MM.1S (cell line): ENCODE measurements at regions not wholly inside any gene's neighbourhood (a gene's known extent, or its start where the extent isn't known, plus 50 kb on each side); places are given as distances from the start of the nearest gene placed in this dataset.

Experiments
- DNase-seq: peaks from one replicate; pipeline ENCODE4 v3.0.0-alpha.2; 2015
- H2AFZ ChIP-seq: fragments of 300-600 bp; sonication (generic); 2 replicates; pipeline ENCODE4 v1.6.0; 2016; ENCODE audit warnings: antibody characterized with exemption, low read length
- H3F3A ChIP-seq: fragments of 300-600 bp; sonication (generic); 2 replicates; pipeline ENCODE4 v1.6.1; 2016; ENCODE audit warnings: mild to moderate bottlenecking, antibody characterized with exemption, low read length, moderate library complexity, mixed read lengths; ENCODE audit not compliant: insufficient read depth
- H3K27ac ChIP-seq: fragments of 300-600 bp; sonication (generic); 2 replicates; pipeline ENCODE4 v1.5.1; 2016; ENCODE audit warnings: mild to moderate bottlenecking, low read length
- H3K27me3 ChIP-seq: fragments of 300-600 bp; sonication (generic); replicated peaks from 2 replicates; pipeline ENCODE4 v1.6.0; 2016; ENCODE audit warnings: low read length; ENCODE audit not compliant: insufficient read depth
- H3K36me3 ChIP-seq: fragments of 300-600 bp; sonication (generic); replicated peaks from 2 replicates; pipeline ENCODE4 v1.6.1; 2016; ENCODE audit warnings: mild to moderate bottlenecking, low read length, mixed read lengths; ENCODE audit not compliant: insufficient read depth
- H3K4me1 ChIP-seq: fragments of 300-600 bp; sonication (generic); 2 replicates; pipeline ENCODE4 v1.6.1; 2016; ENCODE audit warnings: low read length, mixed read lengths
- H3K4me2 ChIP-seq: fragments of 300-600 bp; sonication (generic); 2 replicates; pipeline ENCODE4 v1.6.0; 2016; ENCODE audit warnings: low read depth, low read length
- H3K4me3 ChIP-seq: fragments of 300-600 bp; sonication (generic); 2 replicates; pipeline ENCODE4 v1.5.1; 2016; ENCODE audit warnings: low read length, mixed read lengths
- H3K79me2 ChIP-seq: fragments of 300-600 bp; sonication (generic); 2 replicates; pipeline ENCODE4 v1.6.1; 2016; ENCODE audit warnings: mixed run types, low read length, mixed read lengths
- H3K9ac ChIP-seq: fragments of 300-600 bp; sonication (generic); 2 replicates; pipeline ENCODE4 v1.6.1; 2016; ENCODE audit warnings: low read length, mixed read lengths
- H3K9me2 ChIP-seq: fragments of 300-600 bp; sonication (generic); replicated peaks from 2 replicates; pipeline ENCODE4 v1.6.1; 2016; ENCODE audit warnings: mild to moderate bottlenecking, low read length, mixed read lengths; ENCODE audit not compliant: insufficient read depth
- H3K9me3 ChIP-seq: fragments of 300-600 bp; sonication (generic); replicated peaks from 2 replicates; pipeline ENCODE4 v1.6.1; 2016; ENCODE audit warnings: mild to moderate bottlenecking, low read length, mixed read lengths; ENCODE audit not compliant: insufficient read depth
- H4K20me1 ChIP-seq: fragments of 300-600 bp; sonication (generic); 2 replicates; pipeline ENCODE4 v1.6.1; 2016; ENCODE audit warnings: mild to moderate bottlenecking, low read length, moderate library complexity, mixed read lengths; ENCODE audit not compliant: insufficient read depth
- EZH2 ChIP-seq: fragments of 300-600 bp; sonication (generic); optimal IDR thresholded peaks from 2 replicates; pipeline ENCODE3; 2017; ENCODE audit warnings: low read depth, mild to moderate bottlenecking, antibody characterized with exemption, low read length, mixed read lengths
- EZH2phosphoT487 ChIP-seq: fragments of 300-600 bp; sonication (generic); IDR thresholded peaks from 2 replicates; pipeline ENCODE4 v1.6.1; 2018; ENCODE audit warnings: antibody characterized with exemption, low read length
- TF ChIP-seq, protein P1 (sequence below): fragments of 300-600 bp; sonication (generic); IDR thresholded peaks from 2 replicates; pipeline ENCODE4 v1.5.1; 2016; ENCODE audit warnings: antibody characterized with exemption, low read length, mixed read lengths

- Histone ChIP-seq H3K9me2 (no peaks in the 10 kb centered on the region), H4K20me1 (no peaks in the 10 kb centered on the region), H3F3A (no peaks in the 10 kb centered on the region), H3K9ac (no peak overlapping the region), H3K4me3 (no peak overlapping the region), H3K4me2 (no peak overlapping the region), H3K79me2 (no peaks in the 10 kb centered on the region), H3K27me3 (no peaks in the 10 kb centered on the region), H3K4me1 (no peaks in the 10 kb centered on the region), H3K27ac (no peak overlapping the region), H3K9me3 (no peaks in the 10 kb centered on the region), H2AFZ (no peak overlapping the region), H3K36me3 (no peaks in the 10 kb centered on the region)
- no peak for DNase-seq
- TF ChIP-seq, protein P1, sequence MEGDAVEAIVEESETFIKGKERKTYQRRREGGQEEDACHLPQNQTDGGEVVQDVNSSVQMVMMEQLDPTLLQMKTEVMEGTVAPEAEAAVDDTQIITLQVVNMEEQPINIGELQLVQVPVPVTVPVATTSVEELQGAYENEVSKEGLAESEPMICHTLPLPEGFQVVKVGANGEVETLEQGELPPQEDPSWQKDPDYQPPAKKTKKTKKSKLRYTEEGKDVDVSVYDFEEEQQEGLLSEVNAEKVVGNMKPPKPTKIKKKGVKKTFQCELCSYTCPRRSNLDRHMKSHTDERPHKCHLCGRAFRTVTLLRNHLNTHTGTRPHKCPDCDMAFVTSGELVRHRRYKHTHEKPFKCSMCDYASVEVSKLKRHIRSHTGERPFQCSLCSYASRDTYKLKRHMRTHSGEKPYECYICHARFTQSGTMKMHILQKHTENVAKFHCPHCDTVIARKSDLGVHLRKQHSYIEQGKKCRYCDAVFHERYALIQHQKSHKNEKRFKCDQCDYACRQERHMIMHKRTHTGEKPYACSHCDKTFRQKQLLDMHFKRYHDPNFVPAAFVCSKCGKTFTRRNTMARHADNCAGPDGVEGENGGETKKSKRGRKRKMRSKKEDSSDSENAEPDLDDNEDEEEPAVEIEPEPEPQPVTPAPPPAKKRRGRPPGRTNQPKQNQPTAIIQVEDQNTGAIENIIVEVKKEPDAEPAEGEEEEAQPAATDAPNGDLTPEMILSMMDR, result no peak
- no peak for TF ChIP-seq EZH2
- TF ChIP-seq EZH2phosphoT487, result no peak
Measured at GRCh38 chr6:142684371-142684770, 260.6 kb downstream of the HIVEP2 start.

DNA sequence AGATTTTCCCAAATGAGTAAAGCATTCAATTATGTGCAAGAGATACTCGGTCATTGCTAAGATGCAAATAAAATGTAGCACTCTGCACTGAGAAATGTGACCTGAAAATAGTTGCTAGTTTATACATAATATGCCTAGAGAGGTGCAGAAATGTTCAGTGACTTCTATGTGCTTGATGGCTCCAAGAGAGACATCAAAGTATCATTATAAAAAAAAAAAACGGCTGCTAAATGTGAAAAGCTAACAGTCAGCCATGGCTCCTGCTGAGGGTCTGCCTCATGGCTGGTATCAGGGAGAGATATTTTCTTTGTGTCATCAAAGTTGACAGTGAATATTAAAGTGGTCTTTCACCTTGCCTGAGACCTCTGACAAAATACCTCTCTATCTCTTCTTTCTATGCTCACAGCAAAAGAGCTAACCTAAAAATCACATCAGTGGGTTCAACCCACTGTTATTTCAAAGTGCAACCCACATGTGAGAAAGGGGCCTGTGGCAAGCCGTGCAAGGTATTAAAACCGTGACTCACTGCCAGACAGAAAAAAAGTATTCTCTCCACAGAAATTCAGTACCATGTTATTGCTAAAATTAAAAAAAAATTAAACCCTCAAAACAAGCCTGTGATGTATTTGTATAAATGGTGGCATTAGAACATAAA, 259.0 kb downstream of the HIVEP2 start:
- no peak overlapping the region for H3K9ac ChIP-seq
- H3K9me3 ChIP-seq, result no peaks in the 10 kb centered on the region
- no peaks in the 10 kb centered on the region for H3K36me3 ChIP-seq
- H3K4me2 ChIP-seq, result no peak overlapping the region
- H3K9me2 ChIP-seq, result no peaks in the 10 kb centered on the region
- H3K27me3 ChIP-seq, result no peaks in the 10 kb centered on the region
- no peaks in the 10 kb centered on the region for H3F3A ChIP-seq
- H2AFZ ChIP-seq, result no peak overlapping the region
- TF ChIP-seq, protein P1, result no peak
- TF ChIP-seq EZH2, result no peak
- no peak for TF ChIP-seq EZH2phosphoT487
- H4K20me1 ChIP-seq, result no peaks in the 10 kb centered on the region
- DNase-seq, result no peak
- H3K79me2 ChIP-seq, result no peaks in the 10 kb centered on the region
- H3K4me3 ChIP-seq, result no peak overlapping the region
- no peaks in the 10 kb centered on the region for H3K4me1 ChIP-seq
- no peak overlapping the region for H3K27ac ChIP-seq

- Histone ChIP-seq H3F3A (no peaks in the 10 kb centered on the region), H3K4me1 (no peaks in the 10 kb centered on the region), H3K9me2 (no peaks in the 10 kb centered on the region), H3K27me3 (no peaks in the 10 kb centered on the region), H3K4me2 (no peak overlapping the region), H3K79me2 (no peaks in the 10 kb centered on the region), H4K20me1 (no peaks in the 10 kb centered on the region), H3K9ac (no peak overlapping the region), H3K9me3 (no peaks in the 10 kb centered on the region), H3K27ac (no peak overlapping the region), H2AFZ (no peak overlapping the region), H3K4me3 (no peak overlapping the region), H3K36me3 (no peaks in the 10 kb centered on the region)
- TF ChIP-seq, protein P1, result no peak
- no peak for TF ChIP-seq EZH2phosphoT487
- no peak for TF ChIP-seq EZH2
- no peak for DNase-seq
Measured at GRCh38 chr6:142686507-142686887, 258.5 kb downstream of the HIVEP2 start.
